Breast epithelium (tissue), 4 donors: ENCODE measurements at regions not wholly inside any gene's neighbourhood (a gene's known extent, or its start where the extent isn't known, plus 50 kb on each side); places are given as distances from the start of the nearest gene placed in this dataset.

Source experiments
- DNase-seq, 2 donors: peaks; one replicate each; pipeline ENCODE4 v3.0.0-alpha.2; 2019; ENCODE audit warnings: low spot score in 2 of 2
- H3K27ac ChIP-seq, 2 donors: fragments of 200-600 bp; sonication (generic) in 1 of 2; one replicate each; pipeline ENCODE4 v1.5.1; 2016 to 2019; ENCODE audit warnings: mild to moderate bottlenecking in 1 of 2
- H3K27me3 ChIP-seq, 2 donors: fragments of 200-600 bp; sonication (generic) in 1 of 2; one replicate each; pipeline versions ENCODE4 v1.5.1 to v1.6.0; 2017 to 2019; ENCODE audit warnings: control low read depth in 1 of 2, mild to moderate bottlenecking in 1 of 2
- H3K36me3 ChIP-seq: fragments of 200-600 bp; one replicate; pipeline ENCODE4 v1.5.1; 2019
- H3K4me1 ChIP-seq, 2 donors: fragments of 200-600 bp; sonication (generic); one replicate each; pipeline ENCODE4 v1.5.1; 2016 to 2019; ENCODE audit warnings: control low read depth in 1 of 2
- H3K4me3 ChIP-seq, 3 donors: fragments of 200-600 bp; sonication (generic); 1 replicate in 2 of 3; 2 replicates in 1 of 3; pipeline ENCODE4 v1.5.1; 2016 to 2019; ENCODE audit warnings: mild to moderate bottlenecking in 3 of 3, moderate library complexity in 2 of 3
- H3K9me3 ChIP-seq, 2 donors: fragments of 200-600 bp; sonication (generic) in 1 of 2; one replicate each; pipeline ENCODE4 v1.5.1; 2016 to 2019; ENCODE audit warnings: control low read depth in 1 of 2
- POLR2A ChIP-seq: fragments of 450-650 bp; IDR thresholded peaks from one replicate; pipeline ENCODE4 v1.6.1; 2016; ENCODE audit warnings: antibody characterized with exemption, mild to moderate bottlenecking, moderate library complexity
- POLR2AphosphoS5 ChIP-seq, 3 donors: sonication (generic); formaldehyde crosslinking; IDR thresholded peaks; one replicate each; pipeline ENCODE4 v1.6.1; 2017; ENCODE audit warnings: antibody characterized with exemption in 3 of 3
- intact Hi-C: fragments of 100-400 bp; cut with DNase I; formaldehyde crosslinking; loops from one replicate; pipeline ENCODE4 v1.15.1; 2023; ENCODE audit warnings: low total_unique reads
- TF ChIP-seq, protein P1 (sequence below), 3 donors: fragments of 450-650 bp; IDR thresholded peaks; one replicate each; pipeline ENCODE4 v1.5.1; 2016 to 2017; ENCODE audit warnings: antibody characterized with exemption in 3 of 3, mild to moderate bottlenecking in 3 of 3, moderate library complexity in 3 of 3

DNA sequence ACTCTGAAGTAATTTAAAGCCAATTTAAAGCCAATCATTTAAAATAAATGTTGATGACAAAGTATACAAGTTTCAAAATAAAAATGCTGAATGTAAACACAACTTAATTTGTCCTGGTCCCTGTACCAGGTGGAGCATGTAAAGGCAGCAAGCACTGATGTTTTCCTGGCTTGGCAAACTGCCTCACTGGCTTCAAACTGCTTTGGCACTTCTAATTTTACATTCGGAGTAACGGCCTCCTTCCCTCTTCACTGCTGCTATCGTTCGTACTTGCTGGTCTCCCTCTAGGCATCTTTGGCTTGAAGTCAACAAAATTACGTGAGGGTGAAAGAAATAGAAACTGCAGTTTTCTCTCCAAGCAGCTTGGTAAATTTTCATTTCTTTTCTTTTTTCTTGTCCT is 287.9 kb downstream of the LTN1 start:
- Histone ChIP-seq H3K36me3 (no peaks in the 10 kb centered on the region), H3K9me3 (peaks cover 0 to 5% of the 10 kb centered on the region in 2 donors), H3K4me3 (no peak overlapping the region), H3K4me1 (no peaks in the 10 kb centered on the region), H3K27me3 (no peaks in the 10 kb centered on the region), H3K27ac (no peak overlapping the region)
- DNase-seq, result peak in 1 of 2 donors; percentile 20
- no peak for TF ChIP-seq POLR2AphosphoS5 (IDR thresholded peaks at IDR 0.05)
- TF ChIP-seq, protein P1, sequence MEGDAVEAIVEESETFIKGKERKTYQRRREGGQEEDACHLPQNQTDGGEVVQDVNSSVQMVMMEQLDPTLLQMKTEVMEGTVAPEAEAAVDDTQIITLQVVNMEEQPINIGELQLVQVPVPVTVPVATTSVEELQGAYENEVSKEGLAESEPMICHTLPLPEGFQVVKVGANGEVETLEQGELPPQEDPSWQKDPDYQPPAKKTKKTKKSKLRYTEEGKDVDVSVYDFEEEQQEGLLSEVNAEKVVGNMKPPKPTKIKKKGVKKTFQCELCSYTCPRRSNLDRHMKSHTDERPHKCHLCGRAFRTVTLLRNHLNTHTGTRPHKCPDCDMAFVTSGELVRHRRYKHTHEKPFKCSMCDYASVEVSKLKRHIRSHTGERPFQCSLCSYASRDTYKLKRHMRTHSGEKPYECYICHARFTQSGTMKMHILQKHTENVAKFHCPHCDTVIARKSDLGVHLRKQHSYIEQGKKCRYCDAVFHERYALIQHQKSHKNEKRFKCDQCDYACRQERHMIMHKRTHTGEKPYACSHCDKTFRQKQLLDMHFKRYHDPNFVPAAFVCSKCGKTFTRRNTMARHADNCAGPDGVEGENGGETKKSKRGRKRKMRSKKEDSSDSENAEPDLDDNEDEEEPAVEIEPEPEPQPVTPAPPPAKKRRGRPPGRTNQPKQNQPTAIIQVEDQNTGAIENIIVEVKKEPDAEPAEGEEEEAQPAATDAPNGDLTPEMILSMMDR (IDR thresholded peaks at IDR 0.05), result no peak
- TF ChIP-seq POLR2A, result no peak
- intact Hi-C loops, result no loop called here

DNA sequence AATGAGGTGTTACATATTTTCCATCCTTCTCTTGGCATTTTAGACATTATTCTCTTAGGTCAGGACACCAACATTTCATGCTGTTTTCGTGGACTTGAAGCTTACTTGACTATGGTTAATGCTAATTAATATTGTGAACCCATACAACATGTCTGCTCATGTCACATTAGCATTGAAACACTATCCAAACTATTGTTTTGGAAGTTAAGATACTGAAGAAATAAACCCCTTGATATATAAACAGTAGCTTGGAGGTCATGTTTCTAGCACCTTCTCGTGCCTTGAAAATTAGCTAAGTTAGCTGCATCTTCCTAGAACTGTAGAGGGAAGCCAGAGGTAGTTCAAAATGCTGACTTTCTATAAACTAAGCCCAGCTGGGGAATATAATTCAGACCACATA is 288.8 kb downstream of the LTN1 start:
- no peak overlapping the region for H3K4me3 ChIP-seq

DNA sequence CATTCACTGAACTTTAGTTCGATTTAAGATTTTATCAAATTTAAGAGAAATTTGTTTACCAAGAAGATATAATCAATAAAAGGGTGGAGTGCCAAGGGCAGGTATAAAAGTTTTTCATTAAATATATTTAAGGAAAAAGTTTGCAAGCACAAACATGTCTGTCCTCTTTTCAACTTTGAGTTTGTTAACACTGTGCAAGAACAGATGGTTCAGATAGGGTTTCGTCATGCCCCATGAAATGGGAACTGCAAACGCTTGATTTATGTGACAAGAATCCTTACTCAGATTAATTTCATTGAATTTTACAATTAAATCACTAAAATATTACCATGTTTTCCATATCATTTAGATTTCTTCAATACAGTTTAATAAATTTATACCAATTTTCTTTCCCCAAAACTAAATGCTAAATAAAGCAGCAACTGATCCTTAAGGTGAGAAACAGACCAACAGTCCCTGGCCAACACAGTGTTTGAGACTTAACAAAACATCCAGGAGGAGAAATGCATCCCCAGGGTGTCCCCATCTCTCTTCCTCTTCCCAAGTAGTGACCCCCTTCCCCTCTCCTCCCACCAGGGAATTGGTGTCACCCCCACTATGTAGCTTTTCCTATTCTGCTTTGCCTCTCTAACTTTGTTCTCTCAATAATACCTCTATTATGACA is 292.9 kb downstream of the LTN1 start:
- Histone ChIP-seq H3K4me3 (no peak overlapping the region), H3K27me3 (no peaks in the 10 kb centered on the region), H3K9me3 (peaks cover 0 to 5% of the 10 kb centered on the region in 2 donors), H3K36me3 (no peaks in the 10 kb centered on the region), H3K4me1 (no peaks in the 10 kb centered on the region), H3K27ac (no peak overlapping the region)
- no peak for TF ChIP-seq POLR2AphosphoS5 (IDR thresholded peaks at IDR 0.05)
- no peak for TF ChIP-seq POLR2A
- TF ChIP-seq, protein P1 (IDR thresholded peaks at IDR 0.05), result no peak
- intact Hi-C loops, result no loop called here
- no peak for DNase-seq

More for the DNA sequence above, 288.8 kb downstream of the LTN1 start:
- TF ChIP-seq, protein P1 (IDR thresholded peaks at IDR 0.05), result no peak
- TF ChIP-seq POLR2AphosphoS5 (IDR thresholded peaks at IDR 0.05), result no peak
- TF ChIP-seq POLR2A, result no peak
- no peak for DNase-seq
- intact Hi-C loops, result no loop called here
- H3K27ac ChIP-seq, result no peak overlapping the region
- H3K36me3 ChIP-seq, result no peaks in the 10 kb centered on the region
- no peaks in the 10 kb centered on the region for H3K4me1 ChIP-seq
- H3K27me3 ChIP-seq, result no peaks in the 10 kb centered on the region
- H3K9me3 ChIP-seq, result peaks cover 0 to 5% of the 10 kb centered on the region in 2 donors

DNA sequence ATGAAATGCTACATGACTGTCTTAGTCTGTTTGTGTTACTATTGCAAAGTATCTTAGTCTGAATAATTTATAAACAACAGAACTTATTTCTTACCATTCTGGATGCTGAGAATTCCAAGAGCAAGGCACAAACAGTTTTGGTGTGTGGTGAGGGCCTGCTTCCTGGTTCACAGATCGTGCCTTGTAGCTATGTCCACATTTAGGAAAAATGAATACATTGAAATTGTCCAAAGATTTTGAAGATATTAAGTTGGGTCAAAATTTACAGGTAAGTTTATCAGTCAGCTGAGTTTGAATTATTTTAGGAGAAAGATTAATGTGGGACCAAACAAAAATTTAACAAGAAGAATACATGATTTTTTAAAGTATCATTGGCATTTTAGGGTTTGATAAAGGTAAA is 293.5 kb downstream of the LTN1 start:
- no peak overlapping the region for H3K4me3 ChIP-seq
- H3K27ac ChIP-seq, result no peak overlapping the region
- H3K4me1 ChIP-seq, result no peaks in the 10 kb centered on the region
- H3K9me3 ChIP-seq, result peaks cover 0 to 5% of the 10 kb centered on the region in 2 donors
- no peaks in the 10 kb centered on the region for H3K27me3 ChIP-seq
- no peak for DNase-seq
- no peak for TF ChIP-seq POLR2AphosphoS5 (IDR thresholded peaks at IDR 0.05)
- no peak for TF ChIP-seq POLR2A
- TF ChIP-seq, protein P1 (IDR thresholded peaks at IDR 0.05), result no peak
- no peaks in the 10 kb centered on the region for H3K36me3 ChIP-seq
- intact Hi-C loops, result no loop called here

DNA sequence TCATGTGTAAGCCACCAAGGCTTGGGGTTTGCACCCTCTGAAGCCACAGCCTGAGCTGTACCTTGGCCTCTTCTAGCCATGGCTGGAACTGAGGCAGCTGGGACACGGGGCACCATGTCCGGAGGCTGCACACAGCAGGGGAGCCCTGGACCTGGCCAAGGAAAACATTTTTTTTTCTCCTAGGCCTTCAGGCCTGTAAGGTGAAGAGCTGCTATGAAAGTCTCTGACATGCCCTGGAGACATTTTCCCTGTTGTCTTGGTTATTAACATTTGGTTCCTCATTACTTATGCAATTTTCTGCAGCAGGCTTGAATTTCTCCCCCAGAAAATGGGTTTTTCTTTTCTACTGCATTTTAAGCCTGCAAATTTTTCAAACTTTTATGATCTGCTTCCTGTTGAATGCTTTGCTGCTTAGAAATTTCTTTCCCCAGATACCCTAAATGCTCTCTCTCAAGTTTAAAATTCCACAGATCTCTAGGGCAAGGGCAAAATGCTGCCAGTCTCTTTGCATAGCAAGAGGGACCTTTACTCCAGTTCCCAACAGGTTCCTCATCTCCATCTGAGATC is 295.8 kb downstream of the LTN1 start:
- no peak for TF ChIP-seq POLR2AphosphoS5 (IDR thresholded peaks at IDR 0.05)
- no peak for TF ChIP-seq POLR2A
- TF ChIP-seq, protein P1 (IDR thresholded peaks at IDR 0.05), result no peak
- Histone ChIP-seq H3K27me3 (no peaks in the 10 kb centered on the region), H3K4me3 (no peak overlapping the region), H3K4me1 (no peaks in the 10 kb centered on the region), H3K27ac (no peak overlapping the region), H3K9me3 (no peaks in the 10 kb centered on the region), H3K36me3 (no peaks in the 10 kb centered on the region)
- no peak for DNase-seq
- intact Hi-C loops, result no loop called here
